GM21423 (cell line): ENCODE measurements at regions not wholly inside any gene's neighbourhood (a gene's known extent, or its start where the extent isn't known, plus 50 kb on each side); places are given as distances from the start of the nearest gene placed in this dataset.

Experiments
- ATAC-seq: cut with Tn5 transposase; IDR thresholded peaks from one replicate; pipeline ENCODE4 v1.9.1; 2021; ENCODE audit warnings: mild to moderate bottlenecking, moderate library complexity; ENCODE audit not compliant: unreplicated experiment

DNA sequence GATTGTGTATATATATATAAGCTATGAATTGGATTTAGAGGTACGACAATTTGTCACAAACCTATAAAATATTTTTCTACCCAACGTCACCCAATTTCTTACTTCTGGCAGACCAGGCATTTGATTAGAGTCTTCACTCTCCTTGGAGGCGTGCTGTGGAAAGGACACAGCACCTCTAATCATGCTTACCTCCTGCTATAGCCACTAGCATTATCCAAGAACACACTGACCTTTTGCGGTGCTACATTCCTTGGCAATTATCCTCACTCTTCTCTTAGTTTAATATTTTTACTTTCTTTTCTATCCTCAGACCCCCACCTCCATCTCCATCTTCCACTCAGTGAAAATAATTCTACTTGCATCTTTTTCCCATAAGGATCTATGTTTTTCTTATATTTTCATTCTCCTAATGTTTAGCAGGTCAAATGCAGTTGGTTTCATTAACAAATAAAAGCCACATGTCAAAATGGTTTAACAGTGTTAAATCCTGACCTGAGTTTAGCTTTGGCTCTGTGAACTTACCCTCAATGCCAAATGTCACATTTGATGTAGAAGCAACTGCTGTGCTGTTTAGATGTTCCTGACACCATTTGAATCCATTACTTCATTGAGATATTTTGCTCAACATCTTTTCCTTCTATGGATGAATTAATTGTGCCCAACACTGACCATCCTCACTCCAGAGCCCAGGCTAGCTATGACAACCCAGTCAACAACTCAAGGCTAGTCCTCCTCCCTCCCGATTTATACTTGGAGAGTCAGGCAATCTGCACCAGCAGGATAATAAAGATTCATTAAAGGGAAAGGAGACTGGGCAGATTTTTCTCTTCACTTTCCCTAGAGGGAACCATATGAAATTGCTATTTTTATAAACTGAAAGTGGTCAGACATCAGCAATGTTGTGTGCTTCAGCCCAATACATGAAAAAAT is 240.5 kb downstream of the MREG start:
- no peak for ATAC-seq

DNA sequence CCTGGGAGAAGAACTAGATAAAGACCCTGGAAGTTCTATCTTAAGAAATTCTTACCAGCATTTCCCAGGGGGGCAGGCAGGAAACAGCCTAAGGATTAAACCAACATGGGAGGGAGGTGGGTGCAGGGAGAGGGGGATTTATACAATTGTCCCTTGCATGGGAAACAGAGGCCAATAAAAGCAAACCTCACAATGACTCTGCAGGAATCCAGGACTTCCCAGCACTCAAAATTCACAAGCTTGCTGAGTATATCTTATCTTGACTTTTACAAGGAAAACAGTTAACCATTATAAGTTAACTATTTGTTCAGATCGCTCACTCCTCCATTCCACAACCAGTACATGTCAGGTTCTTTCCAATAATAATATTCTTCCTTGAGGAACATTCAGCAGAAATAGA is 241.3 kb downstream of the MREG start:
- ATAC-seq: no peak

DNA sequence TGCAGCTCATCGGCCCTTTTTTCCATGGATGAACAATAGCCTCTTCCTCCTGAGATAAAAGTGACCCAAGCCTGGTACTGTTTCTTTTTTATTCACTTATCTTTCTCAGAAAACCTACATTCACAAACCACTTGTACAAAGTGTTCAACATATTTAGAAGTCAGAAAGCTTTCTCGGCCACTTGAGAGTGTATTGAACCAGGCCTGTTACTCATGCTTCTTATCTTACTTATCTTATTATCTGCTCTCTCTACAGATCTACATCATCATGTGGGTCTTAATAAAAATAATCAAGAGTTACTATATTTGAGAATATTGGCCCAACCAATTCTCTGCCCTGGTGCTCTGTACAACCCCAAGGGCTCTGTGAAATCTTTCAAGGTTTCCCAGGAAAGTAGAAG is 242.1 kb downstream of the MREG start:
- ATAC-seq: no peak

DNA sequence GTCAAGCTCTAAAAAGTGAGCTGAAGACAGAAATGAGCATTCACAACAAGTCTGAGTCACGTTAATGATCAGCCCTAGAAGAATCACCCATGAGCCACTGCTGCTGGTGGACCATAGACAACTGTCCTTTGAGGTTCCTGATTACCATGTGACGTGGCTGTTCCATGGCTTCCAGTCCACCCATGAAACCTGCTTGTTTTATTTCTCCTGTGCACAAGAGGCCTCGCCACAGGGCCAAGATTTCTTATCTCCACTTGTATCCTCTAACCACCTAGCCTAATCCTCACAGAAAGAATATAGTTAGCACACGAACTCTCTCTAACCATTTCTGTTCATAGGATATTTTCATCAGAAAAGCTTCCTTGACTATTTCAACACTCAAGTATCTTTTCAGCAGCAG is 242.7 kb downstream of the MREG start:
- ATAC-seq: no peak

DNA sequence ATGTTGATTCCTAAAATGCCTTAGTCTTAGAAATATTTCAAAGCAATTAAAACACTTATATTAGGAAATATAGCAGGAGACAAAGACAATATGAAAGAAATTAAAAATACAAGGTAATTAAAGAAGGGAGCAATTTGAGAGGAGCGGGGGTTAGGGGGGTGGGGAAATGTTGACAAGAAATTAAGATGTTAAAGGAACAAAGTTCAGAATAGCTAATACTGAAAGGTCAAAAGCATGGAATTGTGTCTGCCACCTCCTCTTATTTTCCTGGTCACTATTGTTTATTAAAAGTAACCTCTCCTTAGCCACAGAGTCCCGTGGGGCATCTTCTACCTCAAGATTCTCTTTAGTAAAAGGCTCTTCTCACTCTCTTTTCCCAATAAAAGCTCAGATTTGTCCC is 244.1 kb downstream of the MREG start:
- no peak for ATAC-seq

GRCh38 chr2:215767625-215768024 is 245.7 kb downstream of the MREG start:
- no peak for ATAC-seq

GRCh38 chr2:215765729-215766360 is 247.5 kb downstream of the MREG start:
- no peak for ATAC-seq

GRCh38 chr2:215764441-215765048 is 248.8 kb downstream of the MREG start:
- no peak for ATAC-seq

GRCh38 chr2:215760557-215760956 is 252.8 kb downstream of the MREG start:
- no peak for ATAC-seq

GRCh38 chr2:215760091-215760490 is 253.3 kb downstream of the MREG start:
- ATAC-seq: no peak

GRCh38 chr2:215758691-215759090 is 254.7 kb downstream of the MREG start:
- ATAC-seq: no peak

DNA sequence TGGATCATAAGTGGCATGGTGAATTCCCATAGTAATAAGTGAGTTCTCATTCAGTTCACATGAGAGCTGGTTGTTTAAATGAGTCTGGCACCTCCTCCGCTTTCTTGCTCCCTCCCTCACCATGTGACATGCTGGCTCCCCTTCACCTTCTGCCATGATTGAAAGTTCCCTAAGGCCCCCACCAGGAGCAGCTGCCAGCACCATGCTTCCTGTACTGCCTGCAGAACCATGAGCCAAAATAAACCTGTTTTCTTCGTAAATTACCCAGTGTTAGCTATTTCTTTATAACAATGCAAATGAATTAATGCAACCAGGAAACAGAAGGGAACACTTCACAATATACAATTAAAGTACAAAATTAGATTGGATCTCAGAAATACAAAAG is 257.0 kb downstream of the MREG start:
- no peak for ATAC-seq

- ATAC-seq: no peak
Measured at GRCh38 chr2:215755641-215756345, 257.6 kb downstream of the MREG start.

DNA sequence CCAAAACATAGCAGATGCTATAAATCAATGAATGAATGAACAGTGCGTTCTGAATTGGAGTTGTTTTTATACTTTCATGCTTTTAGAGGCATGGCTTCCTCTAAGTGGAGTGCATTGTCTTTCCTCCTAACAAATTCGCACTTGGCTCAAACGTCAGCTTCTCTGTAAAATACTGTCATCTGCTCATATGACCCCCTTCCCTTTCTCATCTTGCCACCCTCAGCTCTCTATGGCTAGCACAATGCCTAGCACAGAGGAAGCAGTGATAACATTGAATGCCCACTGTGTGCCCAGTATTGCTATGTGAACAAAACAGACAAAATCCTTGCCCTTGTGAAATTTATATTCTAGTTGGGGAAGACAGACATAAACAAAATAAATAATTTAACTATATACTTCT is 258.8 kb downstream of the MREG start:
- no peak for ATAC-seq

GRCh38 chr2:215753808-215754207 is 259.5 kb downstream of the MREG start:
- ATAC-seq: no peak

GRCh38 chr2:215752991-215753390 is 260.4 kb downstream of the MREG start:
- ATAC-seq: no peak

- ATAC-seq: no peak
Measured at GRCh38 chr2:215752436-215752835, 260.9 kb downstream of the MREG start.

DNA sequence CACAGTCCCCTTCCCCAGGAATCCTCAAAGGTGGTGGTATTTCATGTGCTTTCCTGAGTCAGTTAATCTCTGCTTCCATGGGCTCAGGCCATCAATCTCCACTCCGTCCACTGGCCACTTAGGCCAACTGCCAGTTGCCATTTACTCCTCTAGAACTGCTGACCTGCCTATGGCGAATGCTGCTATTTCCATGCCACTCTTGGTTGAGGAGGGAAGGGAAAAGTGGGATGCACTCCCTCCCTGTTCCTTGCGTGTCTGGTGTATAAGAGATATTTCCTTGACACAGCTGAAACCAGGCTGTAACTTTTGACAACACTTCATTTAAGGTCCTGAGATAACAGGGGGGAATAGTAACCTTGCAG is 261.5 kb downstream of the MREG start:
- ATAC-seq: no peak

- ATAC-seq: no peak
Measured at GRCh38 chr2:215751200-215751910, 262.0 kb downstream of the MREG start.

DNA sequence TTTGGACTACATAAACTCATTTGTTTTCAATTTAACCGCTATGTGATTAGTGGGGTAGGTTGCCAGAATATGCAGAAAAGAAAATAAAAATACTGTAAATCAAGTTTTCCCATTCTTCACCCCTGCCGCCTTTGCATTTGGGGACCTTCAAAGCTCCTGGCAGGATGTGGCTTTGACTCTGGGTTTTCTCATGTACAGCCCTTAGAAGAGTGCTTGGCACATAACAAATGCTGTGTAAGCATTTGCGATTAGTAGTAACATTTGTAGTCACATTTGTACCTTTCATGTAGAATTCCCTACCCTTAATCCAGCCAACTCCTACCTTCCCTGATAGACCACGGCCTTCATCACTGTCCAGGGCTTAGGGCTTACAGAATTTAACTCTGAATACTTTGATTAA is 262.6 kb downstream of the MREG start:
- no peak for ATAC-seq
